ENCODE measurements at regions not wholly inside any gene's neighbourhood (a gene's known extent, or its start where the extent isn't known, plus 50 kb on each side); places are given as distances from the start of the nearest gene placed in this dataset.

GRCh38 chr10:33112831-33113455, 154.9 kb upstream of the ITGB1 start:
- Histone ChIP-seq H3K9ac (ENCODE audit: low read length) (no peak overlapping the region), H3K9me2 (replicated peaks; ENCODE audit: insufficient read depth, low read length) (no peaks in the 10 kb centered on the region), H3K36me3 (ENCODE audit: low read length) (no peaks in the 10 kb centered on the region), H4K20me1 (ENCODE audit: low read depth, low read length) (no peaks in the 10 kb centered on the region), H2AFZ (ENCODE audit: low read depth, low read length, severe bottlenecking) (no peak overlapping the region), H3K9me3 (ENCODE audit: insufficient read depth, low read length) (no peaks in the 10 kb centered on the region), H3F3A (ENCODE audit: insufficient read depth) (no peaks in the 10 kb centered on the region), H3K27ac (ENCODE audit: low read depth, low read length) (no peak overlapping the region), H3K79me2 (ENCODE audit: insufficient read depth, low read length) (no peaks in the 10 kb centered on the region), H3K4me2 (ENCODE audit: low read depth, low read length, poor library complexity, severe bottlenecking) (no peak overlapping the region), H3K4me3 (ENCODE audit: insufficient read depth, low read length, poor library complexity, severe bottlenecking) (no peak overlapping the region), H3K27me3 (ENCODE audit: low read length) (no peaks in the 10 kb centered on the region)
- TF ChIP-seq CTCF (IDR thresholded peaks at IDR 0.05; ENCODE audit: insufficient read depth, low read length, poor library complexity, severe bottlenecking): no peak

GRCh38 chr10:33111488-33112051, 153.5 kb upstream of the ITGB1 start:
- Histone ChIP-seq H3K79me2 (ENCODE audit: insufficient read depth, low read length) (no peaks in the 10 kb centered on the region), H3F3A (ENCODE audit: insufficient read depth) (no peaks in the 10 kb centered on the region), H3K9ac (ENCODE audit: low read length) (no peak overlapping the region), H3K27ac (ENCODE audit: low read depth, low read length) (no peak overlapping the region), H3K9me2 (replicated peaks; ENCODE audit: insufficient read depth, low read length) (no peaks in the 10 kb centered on the region), H3K4me2 (ENCODE audit: low read depth, low read length, poor library complexity, severe bottlenecking) (no peak overlapping the region), H4K20me1 (ENCODE audit: low read depth, low read length) (no peaks in the 10 kb centered on the region), H2AFZ (ENCODE audit: low read depth, low read length, severe bottlenecking) (no peak overlapping the region), H3K9me3 (ENCODE audit: insufficient read depth, low read length) (no peaks in the 10 kb centered on the region), H3K27me3 (ENCODE audit: low read length) (no peaks in the 10 kb centered on the region), H3K4me3 (ENCODE audit: insufficient read depth, low read length, poor library complexity, severe bottlenecking) (no peak overlapping the region), H3K36me3 (ENCODE audit: low read length) (no peaks in the 10 kb centered on the region)
- TF ChIP-seq CTCF (IDR thresholded peaks at IDR 0.05; ENCODE audit: insufficient read depth, low read length, poor library complexity, severe bottlenecking) (no peak), EZH2phosphoT487 (conservative IDR thresholded peaks at IDR 0.05; ENCODE audit: low read length) (no peak)

GRCh38 chr10:33109788-33110469, 151.9 kb upstream of the ITGB1 start:
- Histone ChIP-seq H3K27ac (ENCODE audit: low read depth, low read length) (no peak overlapping the region), H3K36me3 (ENCODE audit: low read length) (no peaks in the 10 kb centered on the region), H3K4me3 (ENCODE audit: insufficient read depth, low read length, poor library complexity, severe bottlenecking) (no peak overlapping the region), H3K9ac (ENCODE audit: low read length) (no peak overlapping the region), H3F3A (ENCODE audit: insufficient read depth) (no peaks in the 10 kb centered on the region), H3K9me2 (replicated peaks; ENCODE audit: insufficient read depth, low read length) (no peaks in the 10 kb centered on the region), H3K4me2 (ENCODE audit: low read depth, low read length, poor library complexity, severe bottlenecking) (no peak overlapping the region), H3K27me3 (ENCODE audit: low read length) (peaks cover under 1% of the 10 kb centered on the region; the same call in 1 of the 2 replicates), H3K79me2 (ENCODE audit: insufficient read depth, low read length) (no peaks in the 10 kb centered on the region), H3K9me3 (ENCODE audit: insufficient read depth, low read length) (no peaks in the 10 kb centered on the region), H2AFZ (ENCODE audit: low read depth, low read length, severe bottlenecking) (no peak overlapping the region), H4K20me1 (ENCODE audit: low read depth, low read length) (no peaks in the 10 kb centered on the region)
- TF ChIP-seq CTCF (IDR thresholded peaks at IDR 0.05; ENCODE audit: insufficient read depth, low read length, poor library complexity, severe bottlenecking) (no peak), EZH2phosphoT487 (conservative IDR thresholded peaks at IDR 0.05; ENCODE audit: low read length) (no peak)

Measured in SU-DHL-6 (cell line).